Astrocyte of the cerebellum (primary cell): ENCODE measurements at regions not wholly inside any gene's neighbourhood (a gene's known extent, or its start where the extent isn't known, plus 50 kb on each side); places are given as distances from the start of the nearest gene placed in this dataset.

Source experiments
- DNase-seq: peaks from one replicate; pipeline ENCODE4 v3.0.0-alpha.2; 2011; ENCODE audit warnings: low read depth
- H3K4me3 ChIP-seq: 2 replicates; pipeline ENCODE4 v1.5.1; 2011; ENCODE audit warnings: mild to moderate bottlenecking, low read depth, low read length, moderate library complexity
- CTCF ChIP-seq: IDR thresholded peaks from 2 replicates; pipeline ENCODE4 v1.5.1; 2012; ENCODE audit warnings: low read length, low read depth, moderate library complexity, mild to moderate bottlenecking; ENCODE audit errors: missing control alignments
- in situ Hi-C: cut with HindIII; loops from 2 replicates; pipeline ENCODE4 v1.10.0; 2017; ENCODE audit warnings: low sequenced_read_pairs

- in situ Hi-C loops = no loop called here
- TF ChIP-seq CTCF = no peak
- DNase-seq = no peak
- no peak overlapping the region for H3K4me3 ChIP-seq
Measured at GRCh38 chr9:38200431-38200830, 131.4 kb upstream of the SHB start.

- no peak overlapping the region for H3K4me3 ChIP-seq
- DNase-seq = no peak
- TF ChIP-seq CTCF = no peak
- in situ Hi-C loops = no loop called here
Measured at GRCh38 chr9:38198140-38198539, 129.1 kb upstream of the SHB start.

GRCh38 chr9:38196714-38197113, 127.7 kb upstream of the SHB start:
- no peak for DNase-seq
- in situ Hi-C loops = no loop called here
- no peak for TF ChIP-seq CTCF
- no peak overlapping the region for H3K4me3 ChIP-seq

GRCh38 chr9:38195737-38196161, 126.7 kb upstream of the SHB start:
- in situ Hi-C loops = no loop called here
- TF ChIP-seq CTCF = no peak
- DNase-seq = no peak
- H3K4me3 ChIP-seq = no peak overlapping the region

GRCh38 chr9:38194870-38195269, 125.8 kb upstream of the SHB start:
- in situ Hi-C loops = no loop called here

GRCh38 chr9:38192731-38193265, 123.8 kb upstream of the SHB start:
- in situ Hi-C loops = no loop called here
- DNase-seq = no peak
- no peak for TF ChIP-seq CTCF
- H3K4me3 ChIP-seq = no peak overlapping the region

More at GRCh38 chr9:38194870-38195269, 125.8 kb upstream of the SHB start:
- H3K4me3 ChIP-seq = no peak overlapping the region
- no peak for DNase-seq
- no peak for TF ChIP-seq CTCF
